ENCODE measurements at regions not wholly inside any gene's neighbourhood (a gene's known extent, or its start where the extent isn't known, plus 50 kb on each side); places are given as distances from the start of the nearest gene placed in this dataset.
"Not testable (repeated sequence)": the region's sequence is repeated elsewhere in the genome, so short reads cannot be mapped to it uniquely, and the experiment has no call there.

- no peak for DNase-seq
Measured at GRCh38 chr2:226115102-226115831, 684.4 kb downstream of the IRS1 start.

- no peak for DNase-seq
Measured at GRCh38 chr2:226114436-226114835, 685.2 kb downstream of the IRS1 start.

- no peak for DNase-seq
Measured at GRCh38 chr2:226098861-226099745, 699.6 kb downstream of the NYAP2 start.

- DNase-seq: no peak
Measured at GRCh38 chr2:226095058-226095457, 695.5 kb downstream of the NYAP2 start.

- no peak for DNase-seq
Measured at GRCh38 chr2:226093364-226093763, 693.9 kb downstream of the NYAP2 start.

- DNase-seq: no peak
Measured at GRCh38 chr2:226088366-226088674, 688.8 kb downstream of the NYAP2 start.

GRCh38 chr2:226087505-226088365 is 688.2 kb downstream of the NYAP2 start:
- DNase-seq: no peak

- DNase-seq: no peak
Measured at GRCh38 chr2:226087051-226087450, 687.5 kb downstream of the NYAP2 start.

GRCh38 chr2:226086190-226086589 is 686.7 kb downstream of the NYAP2 start:
- no peak for DNase-seq

GRCh38 chr2:226085425-226085824 is 685.9 kb downstream of the NYAP2 start:
- not testable (repeated sequence) for DNase-seq

- no peak for DNase-seq
Measured at GRCh38 chr2:226080334-226080733, 680.8 kb downstream of the NYAP2 start.

- DNase-seq: no peak
Measured at GRCh38 chr2:226079671-226080181, 680.2 kb downstream of the NYAP2 start.

- DNase-seq: no peak
Measured at GRCh38 chr2:226079196-226079595, 679.7 kb downstream of the NYAP2 start.

GRCh38 chr2:226078666-226079065 is 679.2 kb downstream of the NYAP2 start:
- no peak for DNase-seq

- DNase-seq: no peak
Measured at GRCh38 chr2:226077841-226078240, 678.3 kb downstream of the NYAP2 start.

GRCh38 chr2:226077031-226077430 is 677.5 kb downstream of the NYAP2 start:
- DNase-seq: no peak

- no peak for DNase-seq
Measured at GRCh38 chr2:226076529-226076928, 677.0 kb downstream of the NYAP2 start.

GRCh38 chr2:226074391-226074790 is 674.9 kb downstream of the NYAP2 start:
- no peak for DNase-seq

GRCh38 chr2:226073496-226074160 is 674.1 kb downstream of the NYAP2 start:
- no peak for DNase-seq

GRCh38 chr2:226066873-226067272 is 667.4 kb downstream of the NYAP2 start:
- no peak for DNase-seq

- no peak for DNase-seq
Measured at GRCh38 chr2:226066391-226066790, 666.9 kb downstream of the NYAP2 start.

- DNase-seq: no peak
Measured at GRCh38 chr2:226064932-226065570, 665.5 kb downstream of the NYAP2 start.
